Mesothelial cell of epicardium (in vitro differentiated cells): ENCODE measurements at regions not wholly inside any gene's neighbourhood (a gene's known extent, or its start where the extent isn't known, plus 50 kb on each side); places are given as distances from the start of the nearest gene placed in this dataset.

Experiments
- DNase-seq, 2 experiments: peaks; one replicate each; pipeline ENCODE4 v3.0.0; 2021; ENCODE audit warnings: low spot score in 2 of 2; ENCODE audit not compliant: unreplicated experiment in 2 of 2
- H3K27ac Mint-ChIP-seq: 2 replicates; pipeline ENCODE4 v1.8.0; 2021; ENCODE audit warnings: mixed read lengths
- H3K27me3 Mint-ChIP-seq: 2 replicates; pipeline ENCODE4 v1.8.0; 2021; ENCODE audit warnings: low read depth, mixed read lengths
- H3K36me3 Mint-ChIP-seq: 2 replicates; pipeline ENCODE4 v1.8.0; 2021; ENCODE audit warnings: mixed read lengths
- H3K4me1 Mint-ChIP-seq: 2 replicates; pipeline ENCODE4 v1.8.0; 2021; ENCODE audit warnings: mixed read lengths
- H3K4me3 Mint-ChIP-seq: 2 replicates; pipeline ENCODE4 v1.8.0; 2021; ENCODE audit warnings: mild to moderate bottlenecking, moderate library complexity, mixed read lengths
- H3K9me3 Mint-ChIP-seq: 2 replicates; pipeline ENCODE4 v1.8.0; 2021; ENCODE audit warnings: mixed read lengths
- CTCF ChIP-seq: fragments of 200-600 bp; sonication (generic); IDR thresholded peaks from one replicate; pipeline ENCODE4 v1.5.0; 2021; ENCODE audit warnings: antibody characterized with exemption; ENCODE audit not compliant: unreplicated experiment

DNA sequence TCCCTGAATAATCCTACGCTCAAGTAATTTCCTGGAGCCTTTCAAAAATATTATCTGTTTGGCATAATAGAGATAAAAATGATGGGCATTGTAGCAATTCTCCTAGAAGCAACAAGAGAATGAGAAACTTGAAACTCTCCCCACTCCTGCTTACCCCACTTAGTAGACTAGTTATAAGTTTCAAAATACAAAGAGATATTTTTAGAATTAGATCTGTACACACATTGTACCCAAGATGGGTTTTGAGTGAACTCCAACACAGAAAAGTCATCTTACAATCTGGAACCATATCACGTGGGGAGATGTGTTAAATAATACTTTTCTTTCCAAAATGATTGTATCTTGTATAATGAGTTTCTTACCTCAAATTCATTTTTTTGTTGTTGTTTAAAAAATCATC, 484.9 kb downstream of the LPIN1 start:
- no peak for DNase-seq
- no peaks in the 10 kb centered on the region for H3K9me3 Mint-ChIP-seq
- peaks cover 25% of the 10 kb centered on the region for H3K4me1 Mint-ChIP-seq
- H3K27ac Mint-ChIP-seq = no peak overlapping the region
- no peak overlapping the region for H3K4me3 Mint-ChIP-seq
- no peaks in the 10 kb centered on the region for H3K36me3 Mint-ChIP-seq
- H3K27me3 Mint-ChIP-seq = peaks cover 2% of the 10 kb centered on the region
- no peak for TF ChIP-seq CTCF

DNA sequence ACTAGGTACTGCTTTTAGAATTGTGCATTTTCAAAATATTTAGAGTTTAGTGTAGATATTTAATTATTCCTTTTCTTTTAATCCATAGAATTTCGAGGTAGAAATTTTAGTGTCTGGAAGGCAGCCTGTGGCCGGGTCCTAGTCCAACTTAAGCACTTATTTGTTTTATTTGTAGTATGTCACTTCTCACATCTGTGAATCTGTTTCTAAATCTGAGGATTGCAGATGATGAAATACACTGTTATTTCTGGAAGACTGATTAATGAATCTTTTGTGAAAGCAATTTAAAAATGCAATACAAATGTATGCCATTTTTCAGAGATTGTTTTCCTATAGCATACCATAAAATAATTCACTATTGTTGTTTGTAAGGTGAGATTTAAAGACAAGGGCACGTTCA, 483.9 kb upstream of the TRIB2 start:
- DNase-seq = no peak
- Mint-ChIP-seq H3K36me3 (no peaks in the 10 kb centered on the region), H3K27me3 (peaks cover 2% of the 10 kb centered on the region), H3K4me3 (no peak overlapping the region), H3K27ac (no peak overlapping the region), H3K4me1 (peaks cover 37% of the 10 kb centered on the region), H3K9me3 (peaks cover under 1% of the 10 kb centered on the region)
- TF ChIP-seq CTCF = no peak

- Mint-ChIP-seq H3K9me3 (peaks cover 9% of the 10 kb centered on the region), H3K27ac (peak overlapping the region; percentile 94), H3K27me3 (no peaks in the 10 kb centered on the region), H3K36me3 (no peaks in the 10 kb centered on the region), H3K4me3 (peak overlapping the region; percentile 0), H3K4me1 (peaks cover 38% of the 10 kb centered on the region)
- TF ChIP-seq CTCF = no peak
- DNase-seq = no peak
Observed at GRCh38 chr2:12236136-12236844, 480.4 kb upstream of the TRIB2 start.

DNA sequence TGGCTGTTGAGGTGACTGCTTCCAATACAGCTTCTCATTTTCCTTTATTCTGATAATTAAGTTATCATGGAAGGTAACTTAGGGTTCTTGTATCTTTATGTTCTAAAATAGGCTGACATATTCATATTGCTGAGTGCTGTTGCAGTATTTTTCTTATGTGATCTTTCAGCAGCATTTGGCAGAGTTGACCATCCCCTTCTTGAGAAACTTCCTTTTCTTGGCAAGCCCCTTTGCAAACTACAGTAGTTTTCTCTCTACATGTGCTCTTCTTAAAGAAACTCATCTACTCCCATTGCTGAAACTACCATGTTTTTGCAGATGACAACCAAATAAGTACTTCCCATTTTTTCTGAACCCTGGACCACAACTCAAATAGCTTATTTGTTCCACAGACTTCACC, 476.5 kb upstream of the TRIB2 start:
- peaks cover 24% of the 10 kb centered on the region for H3K4me1 Mint-ChIP-seq
- no peaks in the 10 kb centered on the region for H3K27me3 Mint-ChIP-seq
- H3K36me3 Mint-ChIP-seq = no peaks in the 10 kb centered on the region
- DNase-seq = no peak
- H3K4me3 Mint-ChIP-seq = no peak overlapping the region
- no peak for TF ChIP-seq CTCF
- peaks cover 29% of the 10 kb centered on the region for H3K9me3 Mint-ChIP-seq
- no peak overlapping the region for H3K27ac Mint-ChIP-seq

GRCh38 chr2:12243381-12243780, 473.4 kb upstream of the TRIB2 start:
- Mint-ChIP-seq H3K36me3 (no peaks in the 10 kb centered on the region), H3K4me1 (peaks cover 7% of the 10 kb centered on the region)

More at GRCh38 chr2:12243381-12243780, 473.4 kb upstream of the TRIB2 start:
- no peak for DNase-seq
- no peak for TF ChIP-seq CTCF
- Mint-ChIP-seq H3K9me3 (peaks cover 26% of the 10 kb centered on the region), H3K4me3 (no peak overlapping the region), H3K27ac (no peak overlapping the region), H3K27me3 (no peaks in the 10 kb centered on the region)
